ENCODE measurements at regions not wholly inside any gene's neighbourhood (a gene's known extent, or its start where the extent isn't known, plus 50 kb on each side); places are given as distances from the start of the nearest gene placed in this dataset.

DNA sequence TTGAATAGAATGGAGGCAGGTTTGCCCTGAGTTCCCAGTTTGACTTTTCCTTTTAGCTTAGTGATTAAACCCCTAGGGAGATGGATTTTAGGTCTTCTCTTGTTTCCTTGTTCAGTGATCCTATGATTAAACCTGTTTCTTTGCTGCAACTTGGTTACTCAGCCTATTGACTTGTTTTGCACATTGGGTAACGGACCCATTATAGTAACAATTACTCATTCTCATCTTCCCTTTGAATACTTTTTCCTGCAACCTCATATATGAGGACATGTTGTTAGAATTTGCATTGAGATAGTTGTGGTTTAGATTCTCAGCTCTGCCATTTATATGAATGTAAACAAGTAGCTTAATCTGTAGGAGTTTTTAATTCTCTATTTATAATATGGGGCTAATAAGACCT lies 489.2 kb upstream of the CNTN5 start:
- Histone ChIP-seq H3K18ac (ENCODE audit: low read depth, low read length) (no peak overlapping the region), H3K9me1 (ENCODE audit: insufficient read depth, low read length) (no peaks in the 10 kb centered on the region), H3K27me3 (ENCODE audit: control insufficient read depth, insufficient read depth, low read length) (no peaks in the 10 kb centered on the region), H2BK15ac (ENCODE audit: low read depth, low read length) (no peak overlapping the region), H4K20me1 (ENCODE audit: insufficient read depth, low read length) (no peaks in the 10 kb centered on the region), H3K4me3 (ENCODE audit: insufficient read depth, low read depth, low read length) (no peak overlapping the region), H3K27ac (ENCODE audit: insufficient read depth, low read length) (no peak overlapping the region), H3K14ac (replicated peaks; ENCODE audit: low read depth, low read length) (no peak overlapping the region), H3K56ac (ENCODE audit: extremely low read depth, insufficient read depth, low read length) (no peak overlapping the region), H3K79me1 (ENCODE audit: low read depth in 1 of 2, low read length in 2 of 2) (no peaks in the 10 kb centered on the region), H2AK9ac (replicated peaks; ENCODE audit: low read depth, low read length, poor library complexity) (no peak overlapping the region), H3K9ac (ENCODE audit: low read depth, low read length) (no peak overlapping the region), H4K5ac (ENCODE audit: low read depth, low read length) (no peak overlapping the region), H3K36me3 (ENCODE audit: control insufficient read depth, insufficient read depth, low read length) (no peaks in the 10 kb centered on the region), H2BK20ac (ENCODE audit: low read depth, low read length) (no peak overlapping the region), H2BK5ac (ENCODE audit: low read depth, low read length, poor library complexity, severe bottlenecking) (no peak overlapping the region), H3K4me1 (ENCODE audit: control insufficient read depth, insufficient read depth, low read length) (no peaks in the 10 kb centered on the region), H2AFZ (replicated peaks; ENCODE audit: low read length, poor library complexity) (no peak overlapping the region), H3K4ac (ENCODE audit: low read depth, low read length) (no peak overlapping the region), H3K4me2 (ENCODE audit: low read depth, low read length) (no peak overlapping the region), H4K8ac (ENCODE audit: low read depth in 2 of 2, low read length in 2 of 2) (no peak overlapping the region), H3K9me3 (ENCODE audit: control insufficient read depth, insufficient read depth, low read length) (peaks cover 2% of the 10 kb centered on the region; the same call in 1 of the 2 replicates), H4K91ac (ENCODE audit: insufficient read depth, low read depth, low read length) (no peak overlapping the region), H2AK5ac (ENCODE audit: low read depth, low read length) (no peak overlapping the region), H2BK120ac (ENCODE audit: low read depth, low read length) (no peak overlapping the region), H3K23ac (ENCODE audit: low read depth, low read length) (no peak overlapping the region)
- ChIA-PET POLR2A (ENCODE audit: unreplicated experiment) (interaction anchor here (0.5 kb wide), 1 partner anchor 1153 kb away, joined by 6 read pairs; no protein-coding TSS in a partner anchor), CTCF (interaction anchor here (0.7 kb wide), 1 partner anchor 1005 kb away, joined by 3 read pairs; no protein-coding TSS in a partner anchor)
- WGBS, 2 experiments (ENCODE audit: extremely low coverage in 2 of 2, insufficient read length in 1 of 2): no CpG with 5 or more reads among the region's 1 CpG
- intact Hi-C loops (cut with micrococcal nuclease): no loop called here
- DNase-seq: no peak
- TF ChIP-seq MXI1 (IDR thresholded peaks at IDR 0.05; ENCODE audit: borderline replicate concordance, low read depth, low read length) (no peak), USF2 (IDR thresholded peaks at IDR 0.05; ENCODE audit: low read depth, low read length) (no peak), CEBPB (IDR thresholded peaks at IDR 0.05; ENCODE audit: low read depth, low read length) (no peak), RAD21 (IDR thresholded peaks at IDR 0.05; ENCODE audit: low read length) (no peak), BHLHE40 (IDR thresholded peaks at IDR 0.05; ENCODE audit: low read depth, low read length) (no peak), SMC3 (IDR thresholded peaks at IDR 0.05; ENCODE audit: low read depth, low read length) (no peak), POLR2A (IDR thresholded peaks at IDR 0.05; ENCODE audit: low read depth, low read length) (no peak), NFE2L2 (IDR thresholded peaks at IDR 0.05; ENCODE audit: low read depth, low read length) (no peak), RCOR1 (IDR thresholded peaks at IDR 0.05; ENCODE audit: insufficient replicate concordance, low read length) (no peak), MAFK (IDR thresholded peaks at IDR 0.05; ENCODE audit: low read depth, low read length) (no peak), CHD1 (IDR thresholded peaks at IDR 0.05; ENCODE audit: low read depth, low read length) (no peak), RFX5 (IDR thresholded peaks at IDR 0.05; ENCODE audit: low read depth, low read length) (no peak), FOS (IDR thresholded peaks at IDR 0.05; ENCODE audit: low read depth, low read length) (no peak), MAZ (IDR thresholded peaks at IDR 0.05; ENCODE audit: borderline replicate concordance, low read depth, low read length) (no peak)
- TF ChIP-seq, protein P1, sequence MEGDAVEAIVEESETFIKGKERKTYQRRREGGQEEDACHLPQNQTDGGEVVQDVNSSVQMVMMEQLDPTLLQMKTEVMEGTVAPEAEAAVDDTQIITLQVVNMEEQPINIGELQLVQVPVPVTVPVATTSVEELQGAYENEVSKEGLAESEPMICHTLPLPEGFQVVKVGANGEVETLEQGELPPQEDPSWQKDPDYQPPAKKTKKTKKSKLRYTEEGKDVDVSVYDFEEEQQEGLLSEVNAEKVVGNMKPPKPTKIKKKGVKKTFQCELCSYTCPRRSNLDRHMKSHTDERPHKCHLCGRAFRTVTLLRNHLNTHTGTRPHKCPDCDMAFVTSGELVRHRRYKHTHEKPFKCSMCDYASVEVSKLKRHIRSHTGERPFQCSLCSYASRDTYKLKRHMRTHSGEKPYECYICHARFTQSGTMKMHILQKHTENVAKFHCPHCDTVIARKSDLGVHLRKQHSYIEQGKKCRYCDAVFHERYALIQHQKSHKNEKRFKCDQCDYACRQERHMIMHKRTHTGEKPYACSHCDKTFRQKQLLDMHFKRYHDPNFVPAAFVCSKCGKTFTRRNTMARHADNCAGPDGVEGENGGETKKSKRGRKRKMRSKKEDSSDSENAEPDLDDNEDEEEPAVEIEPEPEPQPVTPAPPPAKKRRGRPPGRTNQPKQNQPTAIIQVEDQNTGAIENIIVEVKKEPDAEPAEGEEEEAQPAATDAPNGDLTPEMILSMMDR (conservative IDR thresholded peaks at IDR 0.05; ENCODE audit: low read depth, low read length): no peak
- dilution Hi-C loops (cut with HindIII; ENCODE audit: low sequenced_read_pairs, unreplicated experiment): no loop called here
- no peak for ATAC-seq (ENCODE audit: low read depth)
- no TSS peak for BruUV-seq (replicated peaks)
- in situ Hi-C loops (cut with MboI; ENCODE audit: low sequenced_read_pairs): no loop called here

Data from IMR-90 (cell line).